Mesothelial cell of epicardium (in vitro differentiated cells): ENCODE measurements at regions not wholly inside any gene's neighbourhood (a gene's known extent, or its start where the extent isn't known, plus 50 kb on each side); places are given as distances from the start of the nearest gene placed in this dataset.
A peak's percentile ranks its signal among the peaks of the same experiment; 100 is the strongest.

Experiments
- DNase-seq, 2 experiments: peaks; one replicate each; pipeline ENCODE4 v3.0.0; 2021; ENCODE audit warnings: low spot score in 2 of 2; ENCODE audit not compliant: unreplicated experiment in 2 of 2
- H3K27ac Mint-ChIP-seq: 2 replicates; pipeline ENCODE4 v1.8.0; 2021; ENCODE audit warnings: mixed read lengths
- H3K27me3 Mint-ChIP-seq: 2 replicates; pipeline ENCODE4 v1.8.0; 2021; ENCODE audit warnings: low read depth, mixed read lengths
- H3K36me3 Mint-ChIP-seq: 2 replicates; pipeline ENCODE4 v1.8.0; 2021; ENCODE audit warnings: mixed read lengths
- H3K4me1 Mint-ChIP-seq: 2 replicates; pipeline ENCODE4 v1.8.0; 2021; ENCODE audit warnings: mixed read lengths
- H3K4me3 Mint-ChIP-seq: 2 replicates; pipeline ENCODE4 v1.8.0; 2021; ENCODE audit warnings: mild to moderate bottlenecking, moderate library complexity, mixed read lengths
- H3K9me3 Mint-ChIP-seq: 2 replicates; pipeline ENCODE4 v1.8.0; 2021; ENCODE audit warnings: mixed read lengths
- TF ChIP-seq, protein P1 (sequence below): fragments of 200-600 bp; sonication (generic); IDR thresholded peaks from one replicate; pipeline ENCODE4 v1.5.0; 2021; ENCODE audit warnings: antibody characterized with exemption; ENCODE audit not compliant: unreplicated experiment

- no peaks in the 10 kb centered on the region for H3K27me3 Mint-ChIP-seq
- TF ChIP-seq, protein P1, sequence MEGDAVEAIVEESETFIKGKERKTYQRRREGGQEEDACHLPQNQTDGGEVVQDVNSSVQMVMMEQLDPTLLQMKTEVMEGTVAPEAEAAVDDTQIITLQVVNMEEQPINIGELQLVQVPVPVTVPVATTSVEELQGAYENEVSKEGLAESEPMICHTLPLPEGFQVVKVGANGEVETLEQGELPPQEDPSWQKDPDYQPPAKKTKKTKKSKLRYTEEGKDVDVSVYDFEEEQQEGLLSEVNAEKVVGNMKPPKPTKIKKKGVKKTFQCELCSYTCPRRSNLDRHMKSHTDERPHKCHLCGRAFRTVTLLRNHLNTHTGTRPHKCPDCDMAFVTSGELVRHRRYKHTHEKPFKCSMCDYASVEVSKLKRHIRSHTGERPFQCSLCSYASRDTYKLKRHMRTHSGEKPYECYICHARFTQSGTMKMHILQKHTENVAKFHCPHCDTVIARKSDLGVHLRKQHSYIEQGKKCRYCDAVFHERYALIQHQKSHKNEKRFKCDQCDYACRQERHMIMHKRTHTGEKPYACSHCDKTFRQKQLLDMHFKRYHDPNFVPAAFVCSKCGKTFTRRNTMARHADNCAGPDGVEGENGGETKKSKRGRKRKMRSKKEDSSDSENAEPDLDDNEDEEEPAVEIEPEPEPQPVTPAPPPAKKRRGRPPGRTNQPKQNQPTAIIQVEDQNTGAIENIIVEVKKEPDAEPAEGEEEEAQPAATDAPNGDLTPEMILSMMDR = no peak
- no peaks in the 10 kb centered on the region for H3K36me3 Mint-ChIP-seq
- no peak overlapping the region for H3K27ac Mint-ChIP-seq
- no peak overlapping the region for H3K4me3 Mint-ChIP-seq
- H3K4me1 Mint-ChIP-seq = peaks cover 21% of the 10 kb centered on the region
- H3K9me3 Mint-ChIP-seq = no peaks in the 10 kb centered on the region
- DNase-seq = no peak
These were observed 63.0 kb upstream of the EIF2S2 start for GRCh38 chr20:34175079-34175478.

DNA sequence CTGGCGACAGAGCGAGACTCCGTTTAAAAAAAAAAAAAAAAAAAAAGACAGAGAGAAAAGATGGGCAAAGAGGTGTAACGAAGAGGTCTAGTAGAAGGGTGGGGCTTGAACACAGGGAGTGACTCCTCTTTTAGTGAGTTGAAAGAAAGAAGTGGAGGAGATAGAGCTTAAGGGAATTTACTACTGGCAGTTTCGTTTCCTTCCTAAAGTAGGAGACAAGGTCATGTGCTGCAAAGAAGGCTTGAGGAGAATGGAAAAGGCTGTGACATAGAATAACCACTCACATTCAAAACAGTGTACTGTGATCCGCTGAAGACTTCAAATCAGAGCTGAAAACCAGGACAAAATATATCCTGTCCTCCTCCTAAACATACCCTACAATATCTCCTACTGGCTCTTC lies 63.8 kb upstream of the EIF2S2 start:
- Mint-ChIP-seq H3K27me3 (no peaks in the 10 kb centered on the region), H3K4me3 (no peak overlapping the region), H3K4me1 (peaks cover 21% of the 10 kb centered on the region), H3K36me3 (no peaks in the 10 kb centered on the region), H3K9me3 (no peaks in the 10 kb centered on the region), H3K27ac (no peak overlapping the region)
- TF ChIP-seq, protein P1 = no peak
- DNase-seq = no peak

DNA sequence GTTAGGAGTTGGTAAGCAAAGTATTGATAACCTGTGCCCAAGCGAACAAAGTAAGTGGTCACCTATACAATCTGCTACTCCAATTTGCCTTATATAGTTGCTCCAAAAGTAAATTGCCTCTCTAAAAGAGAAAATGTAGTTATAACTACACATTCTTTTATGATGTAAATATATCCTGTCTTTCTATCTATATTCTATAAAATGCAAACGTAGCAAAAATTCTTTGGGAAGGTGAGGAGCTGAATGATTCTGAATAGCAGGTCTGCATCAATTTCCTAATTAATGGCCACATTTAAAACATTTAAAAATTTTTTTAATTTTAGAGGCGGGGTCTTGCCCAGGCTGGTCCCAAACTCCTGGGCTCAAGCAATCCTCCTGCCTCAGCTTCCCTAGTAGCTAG lies 64.2 kb upstream of the ASIP start:
- Mint-ChIP-seq H3K9me3 (no peaks in the 10 kb centered on the region), H3K27me3 (no peaks in the 10 kb centered on the region), H3K36me3 (no peaks in the 10 kb centered on the region), H3K4me1 (peaks cover 18% of the 10 kb centered on the region), H3K27ac (no peak overlapping the region), H3K4me3 (no peak overlapping the region)
- DNase-seq = no peak
- TF ChIP-seq, protein P1 = no peak

GRCh38 chr20:34179637-34180360 lies 61.4 kb upstream of the ASIP start:
- Mint-ChIP-seq H3K4me1 (peaks cover 14% of the 10 kb centered on the region), H3K4me3 (no peak overlapping the region), H3K9me3 (no peaks in the 10 kb centered on the region), H3K27me3 (no peaks in the 10 kb centered on the region), H3K27ac (peak overlapping the region; percentile 52), H3K36me3 (no peaks in the 10 kb centered on the region)
- no peak for DNase-seq
- TF ChIP-seq, protein P1 = no peak

GRCh38 chr20:34180460-34181120 lies 60.6 kb upstream of the ASIP start:
- Mint-ChIP-seq H3K27ac (peak overlapping the region; percentile 50), H3K27me3 (no peaks in the 10 kb centered on the region), H3K9me3 (no peaks in the 10 kb centered on the region), H3K36me3 (no peaks in the 10 kb centered on the region), H3K4me3 (no peak overlapping the region), H3K4me1 (peaks cover 14% of the 10 kb centered on the region)
- TF ChIP-seq, protein P1 = no peak
- DNase-seq = no peak
